HCT116 (cell line): ENCODE measurements at regions not wholly inside any gene's neighbourhood (a gene's known extent, or its start where the extent isn't known, plus 50 kb on each side); places are given as distances from the start of the nearest gene placed in this dataset.

ENCODE experiments used
- ATAC-seq: fragments of 200-7000 bp; cut with Tn5 transposase; 2 replicates; pipeline ENCODE4 v1.9.1; 2020; ENCODE audit warnings: mild to moderate bottlenecking, moderate library complexity
- BruUV-seq: library from RNA; stranded (reverse); fragments of 400-500 nt; replicated peaks from 2 replicates; lab custom pipeline; 2021; lab: Mats Ljungman, UMichigan
- CTCF ChIA-PET: fragments of 300-600 bp; sonication (Branson Sonifier 250); formaldehyde crosslinking; loops from one replicate; lab custom pipeline; 2021; ENCODE audit warnings: antibody characterized with exemption; lab: Charles Lee
- POLR2A ChIA-PET: fragments of 300-600, 350-600 bp; sonication (Branson Sonifier 250); formaldehyde crosslinking; loops from one replicate; lab custom pipeline; 2021; ENCODE audit warnings: antibody characterized with exemption; lab: Charles Lee
- RAD21 ChIA-PET, 2 experiments: fragments of 300-600 bp; sonication (Branson Sonifier 250); formaldehyde crosslinking; loops; one replicate each; lab custom pipeline; 2023; ENCODE audit warnings: low total read pairs in 2 of 2; ENCODE audit not compliant: uncharacterized antibody in 2 of 2, unreplicated experiment in 2 of 2, low non-redundant PET in 1 of 2; lab: Charles Lee
- DNase-seq: peaks from one replicate; pipeline ENCODE4 v3.0.0-alpha.2; 2010; ENCODE audit warnings: low read depth, low spot score
- H2AFZ ChIP-seq: fragments of 200-600 bp; shearing (Covaris generic), sonication (generic); 2 replicates; pipeline ENCODE4 v1.6.1; 2017; ENCODE audit warnings: low read depth, mixed run types, mixed read lengths, antibody characterized with exemption, low read length; ENCODE audit not compliant: poor library complexity, severe bottlenecking
- H3K27ac ChIP-seq: 2 replicates; pipeline ENCODE4 v1.5.1; 2012; ENCODE audit warnings: low read depth, low read length
- H3K27me3 ChIP-seq: fragments of 200-600 bp; sonication (generic); 2 replicates; pipeline ENCODE4 v1.6.1; 2016; ENCODE audit warnings: mixed run types, low read length, mixed read lengths; ENCODE audit not compliant: insufficient read depth
- H3K36me3 ChIP-seq, 2 experiments: fragments of 200-500 bp in 1 of 2; fragments of 200-600 bp in 1 of 2; sonication (Bioruptor generic) in 1 of 2; sonication (generic) in 1 of 2; 2 replicates each; pipeline versions ENCODE4 v1.5.1 to v1.6.1; 2014 to 2016; ENCODE audit warnings: low read length in 2 of 2, inconsistent platforms in 1 of 2, mixed read lengths in 1 of 2, mixed run types in 1 of 2; ENCODE audit not compliant: insufficient read depth in 2 of 2, control insufficient read depth in 1 of 2
- H3K4me1 ChIP-seq, 2 experiments: fragments of 200-600 bp in 1 of 2; sonication (generic) in 1 of 2; 2 replicates each; pipeline versions ENCODE4 v1.5.1 to v1.6.1; 2012 to 2017; ENCODE audit warnings: low read length in 2 of 2, inconsistent platforms in 1 of 2, mild to moderate bottlenecking in 1 of 2, mixed read lengths in 1 of 2, mixed run types in 1 of 2, moderate library complexity in 1 of 2; ENCODE audit not compliant: insufficient read depth in 2 of 2, control insufficient read depth in 1 of 2
- H3K4me2 ChIP-seq: fragments of 200-600 bp; sonication (generic); 2 replicates; pipeline ENCODE4 v1.6.1; 2017; ENCODE audit warnings: mixed run types, low read length, mixed read lengths
- H3K4me3 ChIP-seq, 2 experiments: fragments of 200-600 bp in 1 of 2; sonication (generic) in 1 of 2; replicated peaks in 1 of 2; 2 replicates each; pipeline ENCODE4 v1.5.1; 2011 to 2016; ENCODE audit warnings: low read length in 2 of 2, control low read depth in 1 of 2, low read depth in 1 of 2, mild to moderate bottlenecking in 1 of 2, mixed read lengths in 1 of 2, mixed run types in 1 of 2
- H3K79me2 ChIP-seq: fragments of 200-600 bp; sonication (generic); 2 replicates; pipeline ENCODE4 v1.6.1; 2017; ENCODE audit warnings: mild to moderate bottlenecking, mixed run types, low read length, moderate library complexity, mixed read lengths; ENCODE audit not compliant: insufficient read depth
- H3K9ac ChIP-seq: fragments of 200-600 bp; sonication (generic); 2 replicates; pipeline ENCODE4 v1.6.1; 2016; ENCODE audit warnings: low read length, mixed read lengths
- H3K9me2 ChIP-seq: fragments of 200-600 bp; sonication (generic), shearing (Covaris generic); 2 replicates; pipeline ENCODE4 v1.6.1; 2017; ENCODE audit warnings: mixed run types, mild to moderate bottlenecking, moderate library complexity; ENCODE audit not compliant: insufficient read depth
- H3K9me3 ChIP-seq, 2 experiments: fragments of 200-500 bp in 1 of 2; fragments of 200-600 bp in 1 of 2; sonication (Bioruptor generic) in 1 of 2; sonication (generic) in 1 of 2; 2 replicates each; pipeline ENCODE4 v1.6.1; 2014 to 2017; ENCODE audit warnings: low read length in 2 of 2, mixed read lengths in 2 of 2, inconsistent platforms in 1 of 2, low read depth in 1 of 2, mild to moderate bottlenecking in 1 of 2, mixed run types in 1 of 2, moderate library complexity in 1 of 2; ENCODE audit not compliant: control insufficient read depth in 1 of 2, insufficient read depth in 1 of 2
- H4K20me1 ChIP-seq: fragments of 200-600 bp; sonication (generic), shearing (Covaris generic); 2 replicates; pipeline ENCODE4 v1.6.1; 2017; ENCODE audit warnings: mixed run types, mild to moderate bottlenecking, moderate library complexity; ENCODE audit not compliant: insufficient read depth
- EGR1 ChIP-seq: IDR thresholded peaks from 2 replicates; pipeline ENCODE4 v1.6.1; 2012; ENCODE audit warnings: low read depth
- FOSL1 ChIP-seq: IDR thresholded peaks from 2 replicates; pipeline ENCODE4 v1.6.1; 2012; ENCODE audit warnings: low read depth
- RAD21 ChIP-seq: IDR thresholded peaks from 2 replicates; pipeline ENCODE4 v1.6.1; 2012; ENCODE audit warnings: low read depth, mild to moderate bottlenecking
- SIN3A ChIP-seq: IDR thresholded peaks from 2 replicates; pipeline ENCODE4 v1.6.1; 2012; ENCODE audit warnings: low read depth
- TCF7L2 ChIP-seq: IDR thresholded peaks from 2 replicates; pipeline ENCODE4 v1.7.0; 2011; ENCODE audit warnings: borderline replicate concordance, inconsistent platforms; ENCODE audit not compliant: insufficient read depth, insufficient read length; ENCODE audit errors: extremely low read depth
- ZFX ChIP-seq: fragments of 450-650 bp; IDR thresholded peaks from 2 replicates; pipeline ENCODE4 v1.6.1; 2017
- intact Hi-C: fragments of 100-400 bp; cut with micrococcal nuclease; formaldehyde crosslinking; loops from 2 replicates; pipeline ENCODE4 v1.10.0; 2022
- TF ChIP-seq, protein P1 (sequence below): IDR thresholded peaks from 2 replicates; pipeline ENCODE4 v1.6.1; 2012; ENCODE audit warnings: low read depth

DNA sequence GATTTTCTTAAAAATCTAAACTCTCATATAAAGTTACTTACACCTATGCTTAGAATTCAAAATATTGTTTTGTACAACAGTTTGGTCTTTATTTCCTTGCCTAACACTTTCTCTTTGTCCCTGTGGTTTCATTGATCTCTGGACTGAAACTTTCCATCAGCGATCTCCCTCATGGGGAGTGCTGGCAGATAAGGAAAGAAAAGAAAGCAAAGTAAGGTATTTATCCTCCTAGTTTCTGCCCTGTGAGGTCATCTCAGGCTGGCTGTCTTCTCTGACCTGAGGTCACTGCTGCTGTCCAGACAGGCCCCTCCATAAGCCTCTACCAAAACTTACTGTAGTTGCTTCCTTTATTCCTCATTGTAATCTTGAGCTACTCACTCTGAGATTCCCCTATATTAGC lies 57.9 kb upstream of the EPHA6 start:
- H3K4me2 ChIP-seq: no peak overlapping the region
- intact Hi-C loops: no loop called here

More for the DNA sequence above, 57.9 kb upstream of the EPHA6 start:
- Histone ChIP-seq H2AFZ (no peak overlapping the region), H3K4me1 (no peaks in the 10 kb centered on the region), H3K9ac (no peak overlapping the region), H3K9me2 (no peaks in the 10 kb centered on the region), H3K27me3 (no peaks in the 10 kb centered on the region), H3K27ac (no peak overlapping the region), H3K9me3 (peaks cover 0 to 23% of the 10 kb centered on the region in 2 experiments; a peak in 2 of 4 replicates), H3K4me3 (no peak overlapping the region), H3K36me3 (no peaks in the 10 kb centered on the region), H3K79me2 (no peaks in the 10 kb centered on the region), H4K20me1 (no peaks in the 10 kb centered on the region)
- ChIA-PET POLR2A (no interaction called here), RAD21 (no interaction called here), CTCF (no interaction called here)
- TF ChIP-seq EGR1 (no peak), FOSL1 (no peak), SIN3A (no peak), ZFX (no peak), RAD21 (no peak), TCF7L2 (no peak)
- TF ChIP-seq, protein P1, sequence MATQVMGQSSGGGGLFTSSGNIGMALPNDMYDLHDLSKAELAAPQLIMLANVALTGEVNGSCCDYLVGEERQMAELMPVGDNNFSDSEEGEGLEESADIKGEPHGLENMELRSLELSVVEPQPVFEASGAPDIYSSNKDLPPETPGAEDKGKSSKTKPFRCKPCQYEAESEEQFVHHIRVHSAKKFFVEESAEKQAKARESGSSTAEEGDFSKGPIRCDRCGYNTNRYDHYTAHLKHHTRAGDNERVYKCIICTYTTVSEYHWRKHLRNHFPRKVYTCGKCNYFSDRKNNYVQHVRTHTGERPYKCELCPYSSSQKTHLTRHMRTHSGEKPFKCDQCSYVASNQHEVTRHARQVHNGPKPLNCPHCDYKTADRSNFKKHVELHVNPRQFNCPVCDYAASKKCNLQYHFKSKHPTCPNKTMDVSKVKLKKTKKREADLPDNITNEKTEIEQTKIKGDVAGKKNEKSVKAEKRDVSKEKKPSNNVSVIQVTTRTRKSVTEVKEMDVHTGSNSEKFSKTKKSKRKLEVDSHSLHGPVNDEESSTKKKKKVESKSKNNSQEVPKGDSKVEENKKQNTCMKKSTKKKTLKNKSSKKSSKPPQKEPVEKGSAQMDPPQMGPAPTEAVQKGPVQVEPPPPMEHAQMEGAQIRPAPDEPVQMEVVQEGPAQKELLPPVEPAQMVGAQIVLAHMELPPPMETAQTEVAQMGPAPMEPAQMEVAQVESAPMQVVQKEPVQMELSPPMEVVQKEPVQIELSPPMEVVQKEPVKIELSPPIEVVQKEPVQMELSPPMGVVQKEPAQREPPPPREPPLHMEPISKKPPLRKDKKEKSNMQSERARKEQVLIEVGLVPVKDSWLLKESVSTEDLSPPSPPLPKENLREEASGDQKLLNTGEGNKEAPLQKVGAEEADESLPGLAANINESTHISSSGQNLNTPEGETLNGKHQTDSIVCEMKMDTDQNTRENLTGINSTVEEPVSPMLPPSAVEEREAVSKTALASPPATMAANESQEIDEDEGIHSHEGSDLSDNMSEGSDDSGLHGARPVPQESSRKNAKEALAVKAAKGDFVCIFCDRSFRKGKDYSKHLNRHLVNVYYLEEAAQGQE: no peak
- no TSS peak for BruUV-seq
- no peak for ATAC-seq
- DNase-seq: no peak
